ENCODE measurements at regions not wholly inside any gene's neighbourhood (a gene's known extent, or its start where the extent isn't known, plus 50 kb on each side); places are given as distances from the start of the nearest gene placed in this dataset.

DNA sequence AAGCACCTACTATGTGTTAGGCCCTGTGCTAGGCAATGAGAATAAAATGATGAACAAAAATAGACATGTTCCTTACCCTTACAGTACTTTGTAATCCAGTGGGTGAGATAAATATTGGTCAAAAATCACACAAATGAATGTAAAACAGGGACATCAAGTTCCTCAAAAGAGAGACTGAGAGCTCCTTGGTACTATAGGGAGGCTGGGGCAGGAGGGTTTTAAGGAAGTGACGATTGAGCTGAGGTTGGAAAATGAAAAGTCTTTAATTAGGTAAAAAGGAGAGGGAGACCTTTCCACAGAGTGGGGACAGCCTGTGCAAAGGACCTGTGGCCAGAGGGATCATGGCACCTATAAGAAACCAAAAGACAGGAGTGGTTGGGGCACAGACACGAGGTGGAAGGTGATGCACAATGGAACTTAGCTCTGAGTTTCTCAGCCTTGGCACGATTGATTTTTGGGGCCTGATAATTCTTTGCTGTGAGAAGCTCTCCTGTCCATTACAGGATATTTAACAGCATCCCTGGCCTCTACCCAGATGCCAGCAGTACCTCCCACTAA, 140.3 kb downstream of the CEP57L1 start:
- no peak for ATAC-seq
- intact Hi-C loops (cut with DNase I, micrococcal nuclease): no loop called here

DNA sequence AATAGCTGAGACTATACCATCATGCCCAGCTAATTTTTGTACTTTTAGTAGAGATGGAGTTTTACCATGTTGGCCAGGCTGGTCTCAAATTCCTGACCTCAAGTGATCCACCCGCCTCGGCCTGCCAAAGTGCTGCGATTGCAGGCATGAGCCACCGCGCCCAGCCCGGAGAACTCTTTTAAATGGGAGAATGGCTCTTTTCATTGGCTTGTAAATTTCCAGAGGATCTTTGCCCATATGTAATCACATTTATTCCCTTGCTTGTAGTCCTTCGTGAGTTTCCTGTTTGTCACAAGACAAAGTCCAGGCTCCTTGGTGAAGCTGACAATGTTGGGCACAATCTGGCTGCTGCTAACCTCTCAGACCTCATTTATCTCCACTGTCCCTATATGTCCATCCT, 135.1 kb downstream of the CEP57L1 start:
- no peaks in the 10 kb centered on the region for H3K9me3 ChIP-seq
- DNase-seq (peak; percentile 86 to 87 (median 87)), ATAC-seq (peak; percentile 86)

More for the DNA sequence above, 140.3 kb downstream of the CEP57L1 start:
- H3K36me3 ChIP-seq (ENCODE audit: low read depth): no peaks in the 10 kb centered on the region
- TF ChIP-seq, protein P1, sequence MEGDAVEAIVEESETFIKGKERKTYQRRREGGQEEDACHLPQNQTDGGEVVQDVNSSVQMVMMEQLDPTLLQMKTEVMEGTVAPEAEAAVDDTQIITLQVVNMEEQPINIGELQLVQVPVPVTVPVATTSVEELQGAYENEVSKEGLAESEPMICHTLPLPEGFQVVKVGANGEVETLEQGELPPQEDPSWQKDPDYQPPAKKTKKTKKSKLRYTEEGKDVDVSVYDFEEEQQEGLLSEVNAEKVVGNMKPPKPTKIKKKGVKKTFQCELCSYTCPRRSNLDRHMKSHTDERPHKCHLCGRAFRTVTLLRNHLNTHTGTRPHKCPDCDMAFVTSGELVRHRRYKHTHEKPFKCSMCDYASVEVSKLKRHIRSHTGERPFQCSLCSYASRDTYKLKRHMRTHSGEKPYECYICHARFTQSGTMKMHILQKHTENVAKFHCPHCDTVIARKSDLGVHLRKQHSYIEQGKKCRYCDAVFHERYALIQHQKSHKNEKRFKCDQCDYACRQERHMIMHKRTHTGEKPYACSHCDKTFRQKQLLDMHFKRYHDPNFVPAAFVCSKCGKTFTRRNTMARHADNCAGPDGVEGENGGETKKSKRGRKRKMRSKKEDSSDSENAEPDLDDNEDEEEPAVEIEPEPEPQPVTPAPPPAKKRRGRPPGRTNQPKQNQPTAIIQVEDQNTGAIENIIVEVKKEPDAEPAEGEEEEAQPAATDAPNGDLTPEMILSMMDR (IDR thresholded peaks at IDR 0.05): no peak
- H3K4me1 ChIP-seq (ENCODE audit: low read depth): peaks cover 18% of the 10 kb centered on the region
- H3K9me3 ChIP-seq: no peaks in the 10 kb centered on the region
- no peak for DNase-seq
- H3K4me3 ChIP-seq: no peak overlapping the region

DNA sequence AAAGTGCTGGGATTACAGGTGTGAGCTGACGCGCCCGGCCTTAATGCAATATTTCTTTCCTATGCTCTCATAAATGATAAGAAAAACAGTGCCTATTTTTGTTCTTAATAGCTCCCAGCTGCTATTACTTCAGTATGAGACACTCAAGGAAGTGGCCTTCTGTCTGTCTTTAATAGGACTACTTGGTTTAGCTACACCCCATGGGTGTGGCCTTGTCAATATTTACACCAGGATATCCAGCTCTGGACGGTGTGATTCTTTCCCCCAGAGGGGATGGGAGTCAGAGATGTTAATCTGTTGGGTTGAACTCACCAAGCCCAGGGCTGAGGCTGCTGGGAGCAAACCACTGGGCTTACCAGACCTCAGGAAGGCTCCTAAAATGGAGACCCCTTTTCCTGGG, 134.2 kb downstream of the CEP57L1 start:
- DNase-seq: peak in 2 of 3 donors; percentile 38 to 93
- peaks cover 32% of the 10 kb centered on the region for H3K4me1 ChIP-seq (ENCODE audit: low read depth)
- peak; percentile 92 for ATAC-seq

More for the DNA sequence above, 135.1 kb downstream of the CEP57L1 start:
- H3K4me1 ChIP-seq (ENCODE audit: low read depth): peaks cover 32% of the 10 kb centered on the region
- intact Hi-C loops (cut with DNase I, micrococcal nuclease): no loop called here
- H3K4me3 ChIP-seq: no peak overlapping the region
- TF ChIP-seq, protein P1 (IDR thresholded peaks at IDR 0.05): no peak
- H3K36me3 ChIP-seq (ENCODE audit: low read depth): no peaks in the 10 kb centered on the region

DNA sequence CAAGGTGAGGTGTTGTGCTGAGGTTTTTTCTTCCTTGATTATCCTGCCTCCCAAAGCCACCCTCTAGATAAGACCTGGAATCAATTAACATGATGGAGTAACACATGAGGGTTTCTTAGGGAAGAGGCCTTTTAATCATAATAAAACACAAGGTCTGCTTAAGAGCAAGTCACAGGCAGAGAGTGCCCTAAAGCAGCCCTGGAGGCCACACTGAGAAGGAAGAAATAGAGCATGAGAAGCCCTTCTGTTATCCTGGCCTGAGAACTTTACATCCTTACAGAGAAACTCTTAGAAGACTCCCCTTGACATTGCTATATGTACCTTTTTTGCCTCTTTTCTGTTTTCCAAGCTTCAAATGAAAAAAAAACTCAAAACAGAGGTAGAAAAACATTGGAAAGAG, 132.3 kb downstream of the CEP57L1 start:
- intact Hi-C loops (cut with DNase I, micrococcal nuclease): no loop called here
- DNase-seq: no peak
- H3K9me3 ChIP-seq: no peaks in the 10 kb centered on the region

More for the DNA sequence above, 134.2 kb downstream of the CEP57L1 start:
- H3K4me3 ChIP-seq: no peak overlapping the region
- intact Hi-C loops (cut with DNase I, micrococcal nuclease): no loop called here
- TF ChIP-seq, protein P1 (IDR thresholded peaks at IDR 0.05): no peak
- H3K9me3 ChIP-seq: no peaks in the 10 kb centered on the region
- no peaks in the 10 kb centered on the region for H3K36me3 ChIP-seq (ENCODE audit: low read depth)

DNA sequence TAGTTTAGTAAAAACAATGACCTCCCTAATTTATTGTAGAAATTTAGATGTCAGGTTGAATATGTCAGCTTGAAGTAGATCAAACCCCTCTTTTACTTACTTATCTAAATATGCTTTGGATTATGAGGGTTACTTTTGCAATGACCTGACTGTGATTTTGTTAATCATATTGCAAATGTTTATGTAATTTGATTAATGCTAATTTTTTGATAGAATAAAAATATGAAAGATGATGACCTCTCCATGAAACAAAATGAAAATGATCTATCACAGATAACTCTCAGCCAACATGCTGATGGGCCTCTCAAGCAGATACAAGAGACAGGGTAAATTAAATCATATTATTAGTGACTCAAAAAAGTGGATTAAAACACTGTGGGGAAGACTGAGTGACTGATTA, 131.0 kb downstream of the CEP57L1 start:
- DNase-seq (no peak), ATAC-seq (no peak)
- Histone ChIP-seq H3K9me3 (no peaks in the 10 kb centered on the region), H3K36me3 (ENCODE audit: low read depth) (no peaks in the 10 kb centered on the region), H3K4me3 (no peak overlapping the region), H3K4me1 (ENCODE audit: low read depth) (peaks cover 25% of the 10 kb centered on the region)
- intact Hi-C loops (cut with DNase I, micrococcal nuclease): no loop called here
- TF ChIP-seq, protein P1 (IDR thresholded peaks at IDR 0.05): no peak

More for the DNA sequence above, 132.3 kb downstream of the CEP57L1 start:
- Histone ChIP-seq H3K4me3 (no peak overlapping the region), H3K4me1 (ENCODE audit: low read depth) (peaks cover 32% of the 10 kb centered on the region), H3K36me3 (ENCODE audit: low read depth) (no peaks in the 10 kb centered on the region)
- ATAC-seq: no peak
- TF ChIP-seq, protein P1 (IDR thresholded peaks at IDR 0.05): no peak

DNA sequence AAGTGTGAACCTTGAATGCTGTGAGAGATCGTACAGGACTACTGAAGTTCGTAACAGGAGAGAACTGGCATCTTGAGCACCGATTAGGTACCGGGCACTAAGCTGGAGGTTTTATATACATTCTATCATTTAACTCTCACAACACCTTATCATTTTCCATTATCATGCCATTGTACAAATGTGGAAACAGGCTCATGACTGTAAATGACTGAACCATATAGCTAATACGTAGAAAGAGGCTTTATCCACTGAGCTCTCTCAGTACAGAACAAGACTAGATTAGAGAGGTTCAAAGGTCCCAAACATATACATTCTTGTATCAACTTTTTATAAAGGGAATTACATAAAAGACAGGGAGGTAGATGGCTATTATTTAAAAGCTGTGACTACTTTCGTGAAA, 130.6 kb downstream of the CEP57L1 start:
- no peaks in the 10 kb centered on the region for H3K9me3 ChIP-seq
- intact Hi-C loops (cut with DNase I, micrococcal nuclease): no loop called here
- TF ChIP-seq, protein P1 (IDR thresholded peaks at IDR 0.05): no peak
- H3K36me3 ChIP-seq (ENCODE audit: low read depth): no peaks in the 10 kb centered on the region
- DNase-seq: no peak
- peaks cover 23% of the 10 kb centered on the region for H3K4me1 ChIP-seq (ENCODE audit: low read depth)
- no peak overlapping the region for H3K4me3 ChIP-seq
- no peak for ATAC-seq

All from mucosa of descending colon (tissue), 3 donors.